ENCODE measurements at regions not wholly inside any gene's neighbourhood (a gene's known extent, or its start where the extent isn't known, plus 50 kb on each side); places are given as distances from the start of the nearest gene placed in this dataset.
"Not testable (repeated sequence)": the region's sequence is repeated elsewhere in the genome, so short reads cannot be mapped to it uniquely, and the experiment has no call there.

DNA sequence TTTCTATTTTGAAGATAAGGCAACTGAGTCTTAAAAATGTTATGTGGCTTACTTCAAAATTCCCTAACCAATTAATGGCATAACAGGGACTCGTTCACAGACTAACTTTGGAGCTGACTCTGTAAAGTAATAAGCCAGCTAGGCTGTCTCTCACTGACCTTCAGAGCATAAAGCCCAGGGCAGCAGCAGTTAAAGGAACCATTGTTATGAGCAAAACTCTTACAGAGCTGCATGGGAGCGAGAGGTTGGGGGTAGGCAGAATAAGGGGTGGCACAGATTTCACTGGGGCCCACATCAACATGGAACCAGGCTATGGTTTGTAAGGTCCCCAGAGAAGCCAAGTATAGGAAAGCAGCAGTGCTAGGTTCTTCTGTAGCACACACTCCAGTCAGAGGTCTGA, 637.8 kb downstream of the RFPL4B start:
- no peak for DNase-seq (ENCODE audit: low spot score)

DNA sequence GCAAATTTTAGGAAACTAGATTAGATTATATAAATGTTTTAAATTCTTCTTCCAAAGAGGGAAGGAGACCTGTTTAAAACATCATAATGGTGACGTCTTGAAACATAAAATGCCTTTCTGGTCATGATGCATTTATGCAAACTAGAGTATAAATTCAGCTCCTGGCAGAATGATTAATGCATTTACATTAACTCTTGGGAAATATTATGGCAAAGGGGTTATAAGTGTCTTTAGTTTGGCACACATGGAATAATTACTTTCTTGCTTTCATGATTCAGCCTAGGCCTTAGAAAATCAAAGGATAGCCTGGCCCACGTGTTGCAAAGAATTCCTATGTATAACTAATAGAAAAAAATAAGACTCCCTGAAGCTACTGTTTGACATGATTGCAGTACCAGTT, 639.2 kb downstream of the RFPL4B start:
- no peak for DNase-seq (ENCODE audit: low spot score)

- DNase-seq (ENCODE audit: low spot score), result no peak
Measured at GRCh38 chr6:112988748-112989147, 641.6 kb downstream of the RFPL4B start.

- no peak for DNase-seq (ENCODE audit: low spot score)
Measured at GRCh38 chr6:112990971-112991370, 643.8 kb downstream of the RFPL4B start.

GRCh38 chr6:112991912-112992311, 644.8 kb downstream of the RFPL4B start:
- DNase-seq (ENCODE audit: low spot score), result no peak

DNA sequence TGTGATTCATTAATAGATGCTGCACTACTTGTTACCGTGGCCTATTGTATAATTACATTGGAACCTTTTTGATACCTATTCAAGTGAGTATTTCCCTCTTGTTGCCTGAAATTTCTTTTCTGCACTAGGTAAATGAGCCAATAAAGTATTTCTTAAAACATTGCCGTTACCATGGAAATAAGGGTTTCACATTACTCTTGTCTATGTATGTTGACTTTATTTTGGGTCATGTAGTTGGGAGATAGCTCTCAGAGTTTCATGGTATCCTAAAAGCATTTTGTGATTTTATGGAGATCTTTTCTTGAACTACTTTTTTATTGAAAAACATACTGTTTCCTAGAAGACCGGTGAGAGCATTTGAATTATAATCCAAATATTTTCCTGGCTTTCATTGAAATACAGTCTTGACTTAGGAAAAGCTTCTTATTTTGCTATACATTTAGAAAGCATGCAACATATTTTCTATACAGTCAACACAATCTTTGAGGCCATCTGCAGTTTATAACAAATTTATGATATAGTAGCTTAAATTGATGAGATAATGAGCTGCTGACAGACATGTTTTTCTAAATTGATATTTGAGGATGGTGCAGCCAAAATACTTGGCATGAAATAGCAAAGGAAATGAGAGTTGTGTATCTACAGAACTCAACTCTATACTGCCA, 650.4 kb downstream of the RFPL4B start:
- DNase-seq (ENCODE audit: low spot score), result no peak

- no peak for DNase-seq (ENCODE audit: low spot score)
Measured at GRCh38 chr6:113004054-113004453, 656.9 kb downstream of the RFPL4B start.

- DNase-seq (ENCODE audit: low spot score), result no peak
Measured at GRCh38 chr6:113004470-113005270, 657.5 kb downstream of the RFPL4B start.

DNA sequence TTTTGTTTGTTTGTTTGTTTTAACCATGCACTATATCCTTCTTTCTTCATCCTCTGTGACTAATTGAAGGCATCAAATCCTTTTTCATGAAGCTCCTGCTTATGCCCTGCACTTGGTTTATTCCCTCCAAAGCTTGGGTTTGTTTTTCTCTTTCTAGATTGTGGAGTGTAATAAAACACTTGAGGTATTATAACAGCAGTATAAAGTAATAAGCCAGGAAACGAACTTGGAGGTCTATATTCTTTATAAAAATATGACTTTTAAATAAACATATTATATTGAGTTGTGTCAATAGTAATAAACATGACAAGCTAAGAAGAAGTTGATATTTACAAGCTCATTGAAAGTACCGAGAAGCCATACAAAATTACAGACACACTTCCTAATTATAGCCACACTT, 659.4 kb downstream of the RFPL4B start:
- no peak for DNase-seq (ENCODE audit: low spot score)

DNA sequence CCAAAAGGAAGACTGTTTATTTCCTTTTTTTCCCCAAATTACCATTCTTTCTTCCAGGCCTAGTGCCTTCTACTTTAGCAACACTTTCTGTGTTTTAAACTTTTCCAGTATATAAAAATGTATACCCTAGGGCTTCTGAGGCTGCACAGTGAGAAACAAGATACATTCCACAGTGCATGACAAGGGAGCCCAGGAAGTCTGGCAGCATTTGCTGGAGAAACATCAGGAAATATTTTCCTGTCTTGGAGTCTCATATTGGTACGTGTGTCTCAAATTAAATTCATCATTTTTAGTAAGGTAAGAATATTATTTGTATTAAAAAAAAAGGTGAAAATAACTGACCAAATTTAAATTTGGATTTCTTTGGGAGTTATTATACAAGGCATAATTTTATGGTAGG, 662.6 kb downstream of the RFPL4B start:
- DNase-seq (ENCODE audit: low spot score), result no peak

- DNase-seq (ENCODE audit: low spot score), result no peak
Measured at GRCh38 chr6:113010196-113010989, 663.3 kb downstream of the RFPL4B start.

DNA sequence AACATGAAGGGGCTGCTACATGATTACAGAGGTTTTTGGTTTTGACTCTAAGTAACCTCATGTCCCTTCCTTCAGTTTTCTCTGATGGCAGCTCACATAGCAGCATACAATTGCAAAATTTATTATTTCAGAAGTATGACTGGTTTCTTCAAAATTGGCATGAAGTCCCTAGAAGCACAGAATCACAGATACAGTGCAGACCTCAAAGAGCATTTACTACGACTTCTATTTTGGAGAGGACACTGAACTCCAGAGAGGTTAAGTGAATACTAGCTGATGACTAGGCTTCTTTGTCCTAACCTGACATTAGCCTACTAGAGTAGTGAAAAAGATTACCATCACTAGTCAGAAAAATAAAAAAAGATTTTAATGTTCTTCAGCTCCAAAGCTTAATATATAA, 664.3 kb downstream of the RFPL4B start:
- DNase-seq (ENCODE audit: low spot score), result no peak

- no peak for DNase-seq (ENCODE audit: low spot score)
Measured at GRCh38 chr6:113011801-113012200, 664.7 kb downstream of the RFPL4B start.

DNA sequence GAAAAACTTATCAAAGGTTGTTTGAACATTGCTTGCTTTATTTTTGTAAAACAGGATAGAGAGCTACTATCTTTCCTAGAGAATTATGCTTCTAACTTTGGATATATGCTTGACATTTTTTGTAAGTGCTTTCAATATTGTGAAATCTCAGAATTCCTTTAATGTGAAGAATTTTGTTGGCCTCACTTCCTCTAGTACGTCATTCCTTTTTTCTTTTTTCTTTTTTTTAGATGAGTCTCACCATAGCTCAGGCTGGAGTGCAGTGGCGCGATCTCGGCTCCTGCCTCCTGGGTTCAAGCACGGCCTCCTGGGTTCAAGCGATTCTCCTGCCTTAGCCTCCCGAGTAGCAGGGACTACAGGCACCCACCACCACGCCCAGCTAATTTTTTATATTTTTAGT, 668.1 kb downstream of the RFPL4B start:
- DNase-seq (ENCODE audit: low spot score), result no peak

GRCh38 chr6:113017353-113017752, 670.2 kb downstream of the RFPL4B start:
- no peak for DNase-seq (ENCODE audit: low spot score)

- no peak for DNase-seq (ENCODE audit: low spot score)
Measured at GRCh38 chr6:113018351-113019151, 671.4 kb downstream of the RFPL4B start.

GRCh38 chr6:113019176-113019575, 672.0 kb downstream of the RFPL4B start:
- no peak for DNase-seq (ENCODE audit: low spot score)

- DNase-seq (ENCODE audit: low spot score), result no peak
Measured at GRCh38 chr6:113027780-113028179, 680.6 kb downstream of the RFPL4B start.

DNA sequence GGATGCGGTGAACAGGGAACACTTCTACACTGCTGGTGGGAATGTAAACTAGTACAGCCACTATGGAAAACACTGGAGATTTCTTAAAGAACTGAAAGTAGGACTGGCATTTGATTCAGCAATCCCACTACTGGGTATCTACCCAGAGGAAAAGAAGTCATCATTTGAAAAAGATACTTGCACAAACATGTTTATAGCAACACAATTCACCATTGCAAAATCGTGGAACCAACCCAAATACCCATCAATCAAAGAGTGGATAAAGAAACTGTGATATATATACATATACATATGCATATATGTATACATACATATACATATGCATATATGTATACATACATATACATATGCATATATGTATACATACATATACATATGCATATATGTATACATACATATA, 682.0 kb downstream of the RFPL4B start:
- not testable (repeated sequence) for DNase-seq (ENCODE audit: low spot score)

DNA sequence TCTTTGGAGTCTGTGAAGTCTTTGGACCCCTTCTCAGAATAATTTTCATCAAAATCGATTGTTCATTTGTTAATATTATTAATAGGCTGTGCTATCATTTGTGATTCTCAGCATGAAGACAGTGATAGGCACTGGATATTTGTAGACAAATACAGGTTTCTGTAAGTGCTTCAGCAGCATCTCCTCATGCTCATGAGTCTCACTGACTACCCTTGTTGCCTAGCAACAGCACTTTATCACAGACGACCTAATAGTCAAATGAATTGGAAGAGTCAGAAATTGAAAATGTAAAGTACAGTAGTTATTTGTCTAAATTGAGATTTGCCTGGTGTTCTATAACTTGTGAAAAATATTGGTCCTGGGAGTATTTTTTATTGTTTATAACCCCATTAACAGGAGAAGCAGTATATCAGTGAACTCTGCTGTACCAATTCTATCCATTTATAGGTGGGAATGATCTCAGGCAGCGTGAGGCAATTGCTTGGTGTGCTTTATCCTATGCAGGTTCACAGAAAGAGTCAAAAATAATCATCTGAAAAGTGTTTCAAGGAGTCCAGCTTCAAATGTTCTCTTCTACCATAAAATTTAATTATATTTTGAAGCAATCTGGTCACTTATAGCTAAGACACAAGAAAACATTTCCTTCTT, 684.6 kb downstream of the RFPL4B start:
- no peak for DNase-seq (ENCODE audit: low spot score)

DNA sequence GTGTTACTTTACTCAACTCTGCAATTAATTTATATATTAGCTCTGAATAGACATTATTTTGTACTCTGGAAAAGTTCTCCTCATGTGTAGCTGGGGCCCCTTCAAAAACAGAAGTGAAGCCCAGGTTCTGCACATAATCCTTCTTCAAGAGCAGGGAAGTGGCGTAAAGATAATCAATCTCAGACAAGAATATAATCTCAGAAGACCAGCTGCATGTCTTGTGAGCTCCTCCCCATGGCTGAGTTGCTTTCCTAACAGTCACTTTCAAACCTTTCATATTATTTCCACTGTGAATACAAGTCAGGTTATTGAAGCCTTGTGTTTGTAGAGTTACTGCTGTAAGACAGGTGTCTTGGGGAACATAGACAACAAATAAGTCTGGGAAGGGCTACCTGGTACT, 691.9 kb downstream of the RFPL4B start:
- no peak for DNase-seq (ENCODE audit: low spot score)

- DNase-seq (ENCODE audit: low spot score), result no peak
Measured at GRCh38 chr6:113047148-113047547, 700.0 kb downstream of the RFPL4B start.
